ENCODE measurements at regions not wholly inside any gene's neighbourhood (a gene's known extent, or its start where the extent isn't known, plus 50 kb on each side); places are given as distances from the start of the nearest gene placed in this dataset.

GRCh38 chr20:55139173-55139765, 663.9 kb downstream of the DOK5 start:
- TF ChIP-seq CTCF (conservative IDR thresholded peaks at IDR 0.05; ENCODE audit: low read length) (no peak), EZH2phosphoT487 (IDR thresholded peaks at IDR 0.05; ENCODE audit: borderline replicate concordance) (no peak)
